Activated CD4-positive, alpha-beta T cell treated with anti-CD3 and anti-CD28 coated beads, Interleukin-2, Interleukin-4, amounts not matched to agents 100 ng/mL and 50 ng/mL, durations not matched to agents 16 hours and 8 hours (primary cell): ENCODE measurements at regions not wholly inside any gene's neighbourhood (a gene's known extent, or its start where the extent isn't known, plus 50 kb on each side); places are given as distances from the start of the nearest gene placed in this dataset.
A peak's percentile ranks its signal among the peaks of the same experiment; 100 is the strongest.
"Not testable (repeated sequence)": the region's sequence is repeated elsewhere in the genome, so short reads cannot be mapped to it uniquely, and the experiment has no call there.

Experiments
- DNase-seq: peaks from one replicate; pipeline ENCODE4 v3.0.0-alpha.2; 2020; ENCODE audit warnings: low spot score

GRCh38 chr4:153106736-153107135, 97.5 kb upstream of the TRIM2 start:
- not testable (repeated sequence) for DNase-seq

DNA sequence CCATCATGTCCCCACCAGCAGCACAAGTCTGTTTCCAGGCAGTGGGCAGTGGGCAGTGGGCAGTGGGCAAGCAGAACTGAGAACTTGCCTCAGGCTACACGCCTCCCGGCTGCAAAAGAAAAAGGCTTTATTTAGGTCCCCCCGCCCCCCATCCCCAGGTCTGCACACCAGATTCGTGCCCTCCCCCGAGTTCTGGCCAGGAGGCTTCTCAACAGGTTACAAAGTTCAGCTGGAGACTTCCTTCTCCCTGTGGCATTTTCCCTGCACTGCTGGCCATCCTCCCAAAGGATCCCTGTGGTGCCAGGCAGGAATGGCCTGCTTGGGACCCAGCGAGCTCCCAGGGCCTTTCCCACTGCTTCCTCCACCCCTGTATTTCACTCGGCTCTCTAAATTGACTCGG, 97.0 kb upstream of the TRIM2 start:
- DNase-seq: no peak

DNA sequence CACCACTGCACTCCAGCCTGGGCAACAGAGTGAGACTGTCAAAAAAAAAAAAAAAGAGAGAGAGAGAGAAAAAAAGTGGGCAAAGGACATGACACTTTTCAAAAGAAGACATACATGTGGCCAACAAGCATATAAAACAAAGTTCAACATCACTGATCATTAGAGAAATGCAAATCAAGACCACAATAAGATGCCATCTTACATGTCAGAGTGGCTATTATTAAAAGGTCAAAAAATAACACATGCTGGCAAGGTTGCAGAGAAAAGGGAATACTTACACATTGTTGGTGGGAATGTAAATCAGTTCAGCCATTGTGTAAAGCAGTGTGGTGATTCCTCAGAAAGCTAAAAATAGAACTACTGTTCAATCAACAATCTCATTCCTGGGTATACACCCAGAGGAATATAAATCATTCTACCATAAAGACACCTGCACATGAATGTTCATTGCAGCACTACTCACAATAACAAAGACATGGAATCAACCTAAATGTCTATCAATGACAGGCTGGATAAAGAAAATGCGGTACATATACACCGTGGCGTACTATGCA, 94.9 kb upstream of the TRIM2 start:
- no peak for DNase-seq

DNA sequence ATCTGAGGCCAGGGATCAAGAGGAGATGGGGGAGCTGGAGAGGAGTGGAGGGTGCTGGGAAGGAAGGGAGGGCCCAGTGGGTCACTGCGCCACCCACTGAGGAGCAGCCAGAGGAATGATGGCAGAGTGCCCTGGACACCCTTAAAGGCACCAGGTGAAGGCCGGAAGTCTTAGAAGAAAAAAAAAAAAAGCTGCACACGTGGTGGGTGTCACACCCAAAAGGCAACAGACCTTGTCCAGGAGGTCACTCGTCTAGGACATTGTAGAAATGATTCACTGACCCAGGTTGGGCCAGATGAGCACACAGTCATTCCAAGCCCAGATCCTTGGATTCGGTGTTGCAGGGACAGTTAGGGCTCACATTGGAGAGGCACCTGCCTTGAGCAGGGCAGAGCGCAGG, 93.5 kb upstream of the TRIM2 start:
- DNase-seq: no peak

DNA sequence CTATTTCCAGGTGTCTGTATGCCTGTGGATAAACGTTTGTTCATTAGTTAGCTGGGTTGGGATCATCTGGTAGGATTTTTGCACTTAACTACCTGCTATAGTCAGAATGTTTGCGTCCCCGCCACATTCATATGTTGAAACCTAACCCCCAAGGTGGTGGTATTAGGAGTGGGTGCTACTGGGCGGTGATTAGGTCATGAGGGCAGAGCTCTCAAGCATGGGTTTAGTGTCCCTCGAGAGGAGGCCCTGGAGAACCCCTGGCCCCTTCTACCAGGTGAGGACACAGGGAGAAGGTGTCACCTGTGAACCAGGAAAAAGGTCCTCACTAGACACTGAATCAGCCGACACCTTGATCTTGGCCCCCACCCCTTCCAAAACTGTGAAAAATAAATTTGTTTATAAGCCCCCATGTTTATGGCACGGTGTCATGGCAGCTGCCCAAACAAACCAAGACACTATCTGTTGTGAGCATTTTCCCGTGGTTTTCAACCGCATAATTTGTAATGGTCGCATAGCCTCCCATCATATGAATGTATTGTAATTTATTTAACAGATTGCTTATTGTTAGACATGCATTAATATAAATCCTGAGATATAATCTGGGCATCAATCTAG, 92.7 kb upstream of the TRIM2 start:
- DNase-seq: no peak

DNA sequence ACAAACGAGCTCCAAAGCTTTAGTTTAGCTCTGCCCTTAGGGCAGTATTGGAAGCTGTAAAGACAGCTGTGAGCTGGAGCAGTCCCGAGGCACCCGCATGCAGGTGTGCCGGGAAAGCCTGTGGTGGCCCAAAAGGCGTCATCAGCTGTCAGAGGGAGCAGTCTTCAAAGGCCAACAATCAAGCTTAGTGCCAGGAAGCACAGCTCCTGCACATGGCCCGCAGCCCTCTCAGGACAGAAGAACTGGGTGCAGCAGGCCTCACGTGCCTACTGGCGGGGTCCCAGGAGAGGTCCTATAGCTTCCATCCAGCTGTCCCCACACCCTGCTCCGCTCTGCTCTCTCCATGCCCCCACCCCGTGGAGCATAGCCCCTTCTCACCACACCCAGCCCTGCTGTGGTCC, 92.2 kb upstream of the TRIM2 start:
- DNase-seq: no peak

GRCh38 chr4:153113061-153113837, 91.0 kb upstream of the TRIM2 start:
- peak; percentile 39 for DNase-seq

GRCh38 chr4:153113838-153114105, 90.5 kb upstream of the TRIM2 start:
- DNase-seq: no peak

DNA sequence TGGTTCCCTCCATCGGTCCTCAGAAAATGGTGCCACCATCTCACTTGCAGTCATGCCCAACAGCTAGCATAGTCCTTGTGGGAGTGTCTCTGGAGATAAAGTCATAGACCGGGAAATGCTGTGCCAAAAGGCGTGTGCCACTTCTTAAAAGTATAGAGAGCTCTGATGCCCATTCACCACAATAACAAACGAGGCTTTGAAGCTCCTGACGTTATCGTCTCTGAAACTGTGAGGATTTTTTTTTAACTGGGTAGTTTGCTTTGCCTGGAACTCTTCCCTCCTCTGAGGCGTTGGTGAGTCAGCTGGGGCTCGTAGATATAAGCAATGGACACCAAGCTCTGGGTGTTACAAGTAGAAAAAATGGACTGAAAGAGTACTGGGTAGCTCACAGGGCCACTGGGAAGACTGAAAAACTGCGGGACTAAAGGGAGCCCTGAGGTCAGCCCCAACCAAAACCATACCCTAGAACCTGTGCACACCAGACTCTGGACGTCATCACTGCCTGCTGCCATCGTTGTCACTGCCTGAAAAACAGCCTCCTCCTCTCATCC, 89.4 kb upstream of the TRIM2 start:
- peak; percentile 42 for DNase-seq

GRCh38 chr4:153115322-153116290, 88.6 kb upstream of the TRIM2 start:
- DNase-seq: peak; percentile 90

GRCh38 chr4:153116291-153116680, 88.0 kb upstream of the TRIM2 start:
- DNase-seq: no peak

DNA sequence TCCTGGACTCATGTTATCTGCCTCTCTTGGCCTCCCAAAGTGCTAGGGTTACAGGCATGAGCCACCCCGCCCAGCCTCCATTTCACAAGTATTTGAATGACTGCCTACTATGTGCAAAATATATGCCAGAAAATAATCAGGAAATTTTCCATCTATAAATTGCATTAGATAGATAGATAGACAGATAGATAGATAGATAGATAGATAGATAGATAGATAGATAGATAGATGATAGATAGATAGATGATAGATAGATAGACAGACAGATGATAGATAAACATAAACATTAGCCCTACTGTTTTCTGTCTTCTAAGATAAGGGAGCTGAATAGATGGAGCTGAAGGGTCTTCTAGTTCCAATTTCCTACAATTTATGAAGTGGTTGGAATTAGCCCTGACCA, 87.4 kb upstream of the TRIM2 start:
- DNase-seq: no peak

GRCh38 chr4:153117554-153117953, 86.7 kb upstream of the TRIM2 start:
- DNase-seq: no peak

- DNase-seq: no peak
Measured at GRCh38 chr4:153119626-153120025, 84.6 kb upstream of the TRIM2 start.

GRCh38 chr4:153120235-153120634, 84.0 kb upstream of the TRIM2 start:
- no peak for DNase-seq

DNA sequence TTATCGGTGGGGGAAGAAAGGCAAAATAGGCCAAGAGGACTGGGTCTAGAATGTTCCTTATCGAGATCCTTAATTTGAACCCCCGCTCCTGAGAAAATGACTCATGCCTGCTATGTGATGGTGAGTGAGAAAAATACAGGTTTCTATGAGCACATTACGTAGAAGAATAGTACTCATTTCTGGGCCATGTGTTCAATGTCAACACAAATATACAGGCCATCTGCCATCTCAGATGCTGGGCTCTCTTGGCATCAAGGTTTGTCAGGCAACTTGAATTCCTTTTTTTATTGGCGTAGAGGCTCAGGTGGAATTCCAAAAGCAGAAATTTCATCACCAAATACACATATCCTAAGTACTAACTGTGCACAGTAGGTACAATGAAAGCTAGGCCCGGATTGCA, 81.4 kb upstream of the TRIM2 start:
- no peak for DNase-seq

GRCh38 chr4:153126137-153126536, 78.1 kb upstream of the TRIM2 start:
- no peak for DNase-seq

DNA sequence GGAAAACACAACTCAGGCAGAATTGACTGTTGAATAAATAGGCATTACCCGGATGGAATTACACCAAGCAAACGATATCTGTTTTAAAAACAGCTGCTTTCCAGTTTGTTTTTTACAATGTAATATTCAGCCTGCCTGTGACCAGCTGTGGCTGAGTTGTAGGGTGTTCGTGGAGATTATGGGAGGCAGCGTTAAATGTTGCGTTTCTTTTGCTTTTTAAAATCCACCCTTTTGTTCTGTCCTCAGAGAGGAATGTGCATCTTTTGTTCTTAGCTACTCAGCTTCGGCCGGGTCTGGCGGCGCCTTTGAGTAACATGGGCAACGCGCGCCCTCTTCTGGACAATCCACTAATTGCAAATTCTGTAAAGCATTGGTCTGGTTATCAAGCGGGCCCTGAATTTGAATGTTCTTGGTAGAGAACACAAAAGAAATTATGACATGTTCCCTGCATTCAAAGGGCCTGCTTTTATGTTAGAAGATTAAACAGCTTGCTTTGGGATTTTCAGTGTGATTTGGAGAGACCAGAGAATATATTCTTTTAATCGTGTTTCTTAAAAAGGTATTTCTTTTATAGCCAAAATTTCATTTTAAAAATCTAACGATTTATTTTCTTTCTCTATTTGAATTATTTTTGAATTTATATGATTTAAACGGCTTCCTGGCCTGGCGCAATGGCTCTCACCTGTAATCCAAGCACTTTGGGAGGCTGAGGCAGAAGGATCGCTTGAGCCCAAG, 76.3 kb upstream of the TRIM2 start:
- DNase-seq: peak; percentile 84

DNA sequence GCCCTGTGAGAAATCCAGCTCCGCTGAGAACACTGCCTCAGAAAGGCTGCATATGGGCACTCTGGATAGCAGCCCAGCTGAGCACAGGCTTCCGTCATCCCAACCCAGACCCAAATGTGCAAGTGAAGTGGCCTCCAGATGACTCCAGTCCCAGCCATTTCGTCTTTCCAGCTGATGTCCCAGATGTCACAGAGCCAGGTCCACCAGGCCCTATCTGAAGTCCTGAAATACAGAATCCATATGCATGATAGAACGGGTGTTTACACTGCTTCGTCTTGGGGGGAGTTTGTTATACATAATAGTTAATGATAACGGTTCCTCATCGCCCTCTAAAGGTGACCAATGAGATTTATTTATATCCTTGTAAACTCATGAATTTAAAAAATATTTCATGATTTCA, 72.6 kb upstream of the TRIM2 start:
- no peak for DNase-seq

DNA sequence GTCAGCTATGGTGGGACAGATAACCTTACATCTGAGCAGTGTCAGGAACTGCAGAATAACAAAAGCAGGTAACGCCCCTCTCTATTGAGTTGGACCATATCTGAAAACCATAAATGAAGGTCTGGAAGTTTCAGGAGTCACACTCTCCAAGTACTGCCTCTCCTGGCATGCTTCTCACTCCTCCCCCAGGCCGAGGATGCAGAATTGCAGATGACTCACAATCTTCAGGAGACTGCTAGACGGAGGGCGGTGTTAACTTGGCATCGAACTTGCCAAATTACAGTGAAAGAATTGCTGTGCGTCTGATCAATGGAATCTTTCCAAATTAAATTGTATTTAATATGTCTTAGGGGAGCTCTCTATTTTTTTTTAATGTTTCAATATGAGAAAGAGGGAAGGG, 67.1 kb upstream of the TRIM2 start:
- no peak for DNase-seq
